GM21390 (cell line): ENCODE measurements at regions not wholly inside any gene's neighbourhood (a gene's known extent, or its start where the extent isn't known, plus 50 kb on each side); places are given as distances from the start of the nearest gene placed in this dataset.

Experiments
- ATAC-seq: cut with Tn5 transposase; IDR thresholded peaks from one replicate; pipeline ENCODE4 v1.9.1; 2021; ENCODE audit not compliant: unreplicated experiment

GRCh38 chr12:20278276-20278675, 90.1 kb upstream of the PDE3A start:
- no peak for ATAC-seq

- ATAC-seq, result no peak
These were observed 87.8 kb upstream of the PDE3A start for GRCh38 chr12:20280515-20280914.

- no peak for ATAC-seq
These were observed 85.9 kb upstream of the PDE3A start for GRCh38 chr12:20282401-20282800.

GRCh38 chr12:20283482-20283881, 84.9 kb upstream of the PDE3A start:
- ATAC-seq, result no peak

- ATAC-seq, result no peak
These were observed 78.8 kb upstream of the PDE3A start for GRCh38 chr12:20289520-20289919.

GRCh38 chr12:20300457-20300856, 67.9 kb upstream of the PDE3A start:
- no peak for ATAC-seq

GRCh38 chr12:20305470-20305869, 62.9 kb upstream of the PDE3A start:
- ATAC-seq, result no peak

GRCh38 chr12:20309504-20310148, 58.7 kb upstream of the PDE3A start:
- no peak for ATAC-seq

- no peak for ATAC-seq
These were observed 54.0 kb upstream of the PDE3A start for GRCh38 chr12:20314328-20314727.

GRCh38 chr12:20317554-20317953, 50.8 kb upstream of the PDE3A start:
- no peak for ATAC-seq
